Spleen (tissue), 11 donors: ENCODE measurements at regions not wholly inside any gene's neighbourhood (a gene's known extent, or its start where the extent isn't known, plus 50 kb on each side); places are given as distances from the start of the nearest gene placed in this dataset.

ENCODE experiments used
- DNase-seq: peaks from one replicate; pipeline ENCODE4 v3.0.0-alpha.2; 2020
- H3K27ac ChIP-seq, 8 donors: fragments of 200-600 bp; sonication (generic) in 7 of 8; 1 replicate in 4 of 8; 2 replicates in 4 of 8; pipeline versions ENCODE4 v1.5.0 to v1.8.0; 2016 to 2021; ENCODE audit warnings: inconsistent platforms in 4 of 8, mild to moderate bottlenecking in 4 of 8, moderate library complexity in 1 of 8
- H3K27me3 ChIP-seq, 7 donors: fragments of 200-600 bp; sonication (generic) in 6 of 7; replicated peaks in 1 of 7; 1 replicate in 4 of 7; 2 replicates in 3 of 7; pipeline versions ENCODE4 v1.5.0 to v1.8.0; 2016 to 2021; ENCODE audit warnings: inconsistent platforms in 3 of 7, mild to moderate bottlenecking in 1 of 7
- H3K36me3 ChIP-seq, 6 donors: fragments of 200-600 bp; sonication (generic) in 5 of 6; 1 replicate in 4 of 6; 2 replicates in 2 of 6; pipeline versions ENCODE4 v1.5.0 to v1.8.0; 2016 to 2021; ENCODE audit warnings: inconsistent platforms in 2 of 6
- H3K4me1 ChIP-seq, 6 donors: fragments of 200-600 bp; sonication (generic) in 5 of 6; 1 replicate in 3 of 6; 2 replicates in 3 of 6; pipeline versions ENCODE4 v1.5.0 to v1.8.0; 2016 to 2021; ENCODE audit warnings: inconsistent platforms in 3 of 6
- H3K4me3 ChIP-seq, 8 donors: fragments of 200-600 bp; sonication (generic) in 7 of 8; 1 replicate in 4 of 8; 2 replicates in 4 of 8; pipeline versions ENCODE4 v1.5.0 to v1.8.0; 2016 to 2021; ENCODE audit warnings: inconsistent platforms in 4 of 8, mild to moderate bottlenecking in 4 of 8, moderate library complexity in 2 of 8
- H3K9me3 ChIP-seq, 8 donors: fragments of 200-600 bp; sonication (generic) in 7 of 8; 1 replicate in 4 of 8; 2 replicates in 4 of 8; pipeline versions ENCODE4 v1.5.0 to v1.8.0; 2016 to 2021; ENCODE audit warnings: inconsistent platforms in 4 of 8
- POLR2A ChIP-seq, 3 donors: fragments of 450-650 bp; IDR thresholded peaks; one replicate each; pipeline ENCODE4 v1.5.1; 2017; ENCODE audit warnings: antibody characterized with exemption in 3 of 3, mild to moderate bottlenecking in 1 of 3
- POLR2AphosphoS5 ChIP-seq, 3 donors: sonication (generic); formaldehyde crosslinking; IDR thresholded peaks; one replicate each; pipeline ENCODE4 v1.5.1; 2017; ENCODE audit warnings: antibody characterized with exemption in 3 of 3
- WGBS, 5 donors: extraction: QIAGEN DNeasy Blood & Tissue Kit in 3 of 5; methylation state at CpG; one replicate each; pipeline versions ENCODE4 v1.1.5 to v1.1.7; 2013 to 2018; 5-methylcytosine and 5-hydroxymethylcytosine counted together
- intact Hi-C: fragments of 100-400 bp; cut with DNase I; formaldehyde crosslinking; loops from one replicate; pipeline ENCODE4 v1.15.0; 2023; ENCODE audit warnings: low total_unique reads
- TF ChIP-seq, protein P1 (sequence below), 11 experiments: fragments of 200-600 bp in 7 of 11; fragments of 450-650 bp in 4 of 11; sonication (generic) in 4 of 11; IDR thresholded peaks in 8 of 11; conservative IDR thresholded peaks in 3 of 11; 1 replicate in 7 of 11; 2 replicates in 4 of 11; pipeline versions ENCODE4 v1.4.0 to v1.8.0; 2016 to 2021; ENCODE audit warnings: antibody characterized with exemption in 11 of 11, inconsistent platforms in 4 of 11, mild to moderate bottlenecking in 1 of 11
- donor health status: healthy with polysubstance abuse.
- donor health status: DM: no; HTN: no; CAD: no; lungs with moderate emphysema.
- donor health status: DM: no; HTN: no; CAD: no.
- donor health status: Bipolar disorder and iron deficiency.
- donor health status: healthy.
- donor health status: DM: no; HTN: no; CAD: no.
- donor health status: DM: yes; HTN: yes; CAD: no.

DNA sequence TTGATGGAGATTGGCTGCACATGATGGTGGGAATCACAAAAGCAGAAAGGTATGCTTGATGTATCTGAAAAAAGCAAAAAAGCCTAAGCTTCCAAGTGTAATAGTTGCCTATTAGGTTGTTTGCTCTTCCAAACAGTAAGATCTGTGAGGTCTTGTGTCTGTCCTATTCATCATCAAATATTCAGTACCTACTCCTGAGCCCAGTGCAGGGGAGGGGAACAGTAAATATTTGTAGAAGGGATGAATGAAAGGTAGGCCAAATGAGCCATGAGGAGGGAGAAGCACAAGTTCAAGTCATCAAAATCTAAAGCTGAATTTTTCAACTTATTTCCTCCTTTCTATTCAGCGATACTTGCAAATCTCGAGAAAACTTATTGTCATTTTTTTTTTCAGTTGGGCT, 153.2 kb upstream of the ETAA1 start:
- H3K9me3 ChIP-seq: no peaks in the 10 kb centered on the region
- WGBS, 5 donors: 80 to 96% (median 88%) methylated on average over 2 of the region's 2 CpGs
- no peak for TF ChIP-seq POLR2AphosphoS5 (IDR thresholded peaks at IDR 0.05)
- no peak for TF ChIP-seq POLR2A (IDR thresholded peaks at IDR 0.05)
- TF ChIP-seq, protein P1, sequence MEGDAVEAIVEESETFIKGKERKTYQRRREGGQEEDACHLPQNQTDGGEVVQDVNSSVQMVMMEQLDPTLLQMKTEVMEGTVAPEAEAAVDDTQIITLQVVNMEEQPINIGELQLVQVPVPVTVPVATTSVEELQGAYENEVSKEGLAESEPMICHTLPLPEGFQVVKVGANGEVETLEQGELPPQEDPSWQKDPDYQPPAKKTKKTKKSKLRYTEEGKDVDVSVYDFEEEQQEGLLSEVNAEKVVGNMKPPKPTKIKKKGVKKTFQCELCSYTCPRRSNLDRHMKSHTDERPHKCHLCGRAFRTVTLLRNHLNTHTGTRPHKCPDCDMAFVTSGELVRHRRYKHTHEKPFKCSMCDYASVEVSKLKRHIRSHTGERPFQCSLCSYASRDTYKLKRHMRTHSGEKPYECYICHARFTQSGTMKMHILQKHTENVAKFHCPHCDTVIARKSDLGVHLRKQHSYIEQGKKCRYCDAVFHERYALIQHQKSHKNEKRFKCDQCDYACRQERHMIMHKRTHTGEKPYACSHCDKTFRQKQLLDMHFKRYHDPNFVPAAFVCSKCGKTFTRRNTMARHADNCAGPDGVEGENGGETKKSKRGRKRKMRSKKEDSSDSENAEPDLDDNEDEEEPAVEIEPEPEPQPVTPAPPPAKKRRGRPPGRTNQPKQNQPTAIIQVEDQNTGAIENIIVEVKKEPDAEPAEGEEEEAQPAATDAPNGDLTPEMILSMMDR (IDR thresholded peaks at IDR 0.05 in 8 of 11, conservative IDR thresholded peaks at IDR 0.05 in 3 of 11): no peak
- intact Hi-C loops: no loop called here
- H3K27ac ChIP-seq: no peak overlapping the region
- no peak for DNase-seq
- no peaks in the 10 kb centered on the region for H3K36me3 ChIP-seq
- no peaks in the 10 kb centered on the region for H3K4me1 ChIP-seq
- no peak overlapping the region for H3K4me3 ChIP-seq
- H3K27me3 ChIP-seq: no peaks in the 10 kb centered on the region

DNA sequence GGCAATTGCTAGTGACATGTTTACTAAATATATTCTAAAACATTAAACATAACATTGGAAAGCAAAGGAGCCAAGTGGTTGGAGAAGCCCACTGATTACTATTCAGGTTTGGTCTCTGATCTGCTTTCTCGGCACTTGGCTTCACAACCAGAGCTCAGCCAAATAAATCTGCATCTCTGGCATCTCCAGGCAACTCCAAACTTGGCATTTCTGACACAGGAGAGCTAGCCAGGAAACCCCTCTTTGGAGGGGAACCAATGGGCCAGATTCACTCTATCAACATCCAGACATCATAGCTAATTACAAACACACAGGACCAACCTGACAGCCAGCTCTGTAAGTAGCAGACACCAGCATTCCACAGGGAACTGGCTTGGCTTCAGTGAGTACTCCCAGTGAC, 150.3 kb upstream of the ETAA1 start:
- no peak overlapping the region for H3K4me3 ChIP-seq
- TF ChIP-seq, protein P1 (IDR thresholded peaks at IDR 0.05 in 8 of 11, conservative IDR thresholded peaks at IDR 0.05 in 3 of 11): no peak
- TF ChIP-seq POLR2A (IDR thresholded peaks at IDR 0.05) (no peak), POLR2AphosphoS5 (IDR thresholded peaks at IDR 0.05) (no peak)
- no peaks in the 10 kb centered on the region for H3K36me3 ChIP-seq
- no peak for DNase-seq
- H3K27me3 ChIP-seq: no peaks in the 10 kb centered on the region
- no peak overlapping the region for H3K27ac ChIP-seq
- intact Hi-C loops: no loop called here
- no peaks in the 10 kb centered on the region for H3K4me1 ChIP-seq
- WGBS, 5 donors: 56 to 92% (median 78%) methylated on average over 1 of the region's 1 CpG
- H3K9me3 ChIP-seq: no peaks in the 10 kb centered on the region

DNA sequence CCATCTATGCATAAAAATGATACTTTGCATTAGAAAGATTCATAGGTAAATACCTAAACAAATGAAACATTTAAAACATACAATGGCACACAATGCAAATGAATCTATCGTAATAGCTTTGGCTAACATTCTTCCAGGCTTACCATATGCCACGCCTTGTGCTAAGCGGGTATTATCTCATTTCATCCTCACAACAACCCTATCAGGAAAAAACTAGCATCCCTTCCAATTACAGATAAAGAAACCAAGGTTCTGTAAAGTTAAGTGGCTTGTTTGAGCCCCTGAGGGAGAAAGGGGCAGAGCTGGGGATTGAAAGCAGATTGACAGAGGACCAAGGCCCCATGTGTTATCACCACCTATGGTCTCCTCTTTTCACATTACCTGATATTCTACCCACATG, 145.4 kb upstream of the ETAA1 start:
- Histone ChIP-seq H3K9me3 (no peaks in the 10 kb centered on the region), H3K4me1 (no peaks in the 10 kb centered on the region), H3K27ac (no peak overlapping the region), H3K36me3 (no peaks in the 10 kb centered on the region), H3K4me3 (no peak overlapping the region), H3K27me3 (no peaks in the 10 kb centered on the region)
- intact Hi-C loops: no loop called here
- TF ChIP-seq, protein P1 (IDR thresholded peaks at IDR 0.05 in 8 of 11, conservative IDR thresholded peaks at IDR 0.05 in 3 of 11): no peak
- TF ChIP-seq POLR2AphosphoS5 (IDR thresholded peaks at IDR 0.05) (no peak), POLR2A (IDR thresholded peaks at IDR 0.05) (no peak)
- 87 to 94% (median 92%) methylated on average over 3 of the region's 3 CpGs for WGBS, 5 donors
- no peak for DNase-seq

DNA sequence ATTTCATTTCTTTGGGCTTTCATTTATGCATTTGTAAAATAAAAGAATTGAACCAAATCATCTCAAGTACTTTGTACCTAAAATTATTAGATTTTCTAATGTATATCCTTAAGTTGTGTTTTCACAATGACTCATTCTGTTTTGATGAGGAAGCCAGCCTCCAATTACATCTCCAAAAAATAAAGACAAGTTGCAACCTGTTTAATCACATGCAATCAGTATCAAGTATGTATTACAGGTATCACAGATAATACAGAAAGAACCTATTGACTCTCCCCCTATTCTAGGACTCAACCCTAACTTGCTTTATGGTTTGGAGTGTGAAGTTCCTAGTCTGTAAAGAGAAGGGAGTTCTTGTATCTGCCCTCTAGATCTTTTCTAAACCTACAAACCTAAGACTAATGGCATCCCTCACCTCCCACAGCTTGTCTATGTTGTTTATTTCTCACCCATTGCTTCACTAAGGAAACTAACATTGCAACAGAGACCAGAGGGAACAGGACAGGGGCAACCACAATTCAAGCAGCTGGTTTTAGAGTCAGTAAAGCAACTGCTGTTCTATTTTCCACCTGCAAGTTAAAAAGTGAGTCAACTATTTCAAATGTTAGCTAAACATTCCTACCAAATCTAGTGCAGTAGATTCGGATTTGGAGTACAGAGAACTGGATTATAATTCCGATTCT, 141.1 kb upstream of the ETAA1 start:
- intact Hi-C loops: no loop called here

More for the DNA sequence above, 141.1 kb upstream of the ETAA1 start:
- no peak overlapping the region for H3K4me3 ChIP-seq
- no peaks in the 10 kb centered on the region for H3K36me3 ChIP-seq
- TF ChIP-seq POLR2AphosphoS5 (IDR thresholded peaks at IDR 0.05) (no peak), POLR2A (IDR thresholded peaks at IDR 0.05) (no peak)
- TF ChIP-seq, protein P1 (IDR thresholded peaks at IDR 0.05 in 8 of 11, conservative IDR thresholded peaks at IDR 0.05 in 3 of 11): no peak
- no peaks in the 10 kb centered on the region for H3K9me3 ChIP-seq
- DNase-seq: no peak
- H3K27me3 ChIP-seq: no peaks in the 10 kb centered on the region
- WGBS, 5 donors: 74 to 88% (median 82%) methylated on average over 2 of the region's 2 CpGs
- H3K4me1 ChIP-seq: no peaks in the 10 kb centered on the region
- no peak overlapping the region for H3K27ac ChIP-seq
